ENCODE measurements at regions not wholly inside any gene's neighbourhood (a gene's known extent, or its start where the extent isn't known, plus 50 kb on each side); places are given as distances from the start of the nearest gene placed in this dataset.

GRCh38 chr2:67945940-67946339, 116.9 kb downstream of the C1D start:
- DNase-seq (no peak), ATAC-seq (ENCODE audit: poor library complexity) (no peak)
- intact Hi-C loops (cut with DNase I), result no loop called here

GRCh38 chr2:67948057-67948456, 114.7 kb downstream of the C1D start:
- no peak for DNase-seq
- ATAC-seq (ENCODE audit: poor library complexity), result no peak
- intact Hi-C loops (cut with DNase I), result no loop called here

- ATAC-seq (ENCODE audit: poor library complexity), result no peak
- no peak for DNase-seq
- intact Hi-C loops (cut with DNase I), result no loop called here
Measured at GRCh38 chr2:67948506-67948905, 114.3 kb downstream of the C1D start.

- ATAC-seq (ENCODE audit: poor library complexity), result no peak
- no peak for DNase-seq
- intact Hi-C loops (cut with DNase I), result no loop called here
Measured at GRCh38 chr2:67950018-67950417, 112.8 kb downstream of the C1D start.

- intact Hi-C loops (cut with DNase I), result no loop called here
- DNase-seq (no peak), ATAC-seq (ENCODE audit: poor library complexity) (no peak)
Measured at GRCh38 chr2:67950919-67951318, 111.9 kb downstream of the C1D start.

GRCh38 chr2:67952066-67952465, 110.7 kb downstream of the C1D start:
- DNase-seq, result no peak
- ATAC-seq (ENCODE audit: poor library complexity), result no peak
- intact Hi-C loops (cut with DNase I), result no loop called here

- intact Hi-C loops (cut with DNase I), result no loop called here
- ATAC-seq (ENCODE audit: poor library complexity) (no peak), DNase-seq (no peak)
Measured at GRCh38 chr2:67954093-67954748, 108.6 kb downstream of the C1D start.

GRCh38 chr2:67955748-67956603, 106.8 kb downstream of the C1D start:
- intact Hi-C loops (cut with DNase I), result no loop called here
- ATAC-seq (ENCODE audit: poor library complexity), result no peak
- no peak for DNase-seq

GRCh38 chr2:67965246-67965645, 97.6 kb downstream of the C1D start:
- ATAC-seq (ENCODE audit: poor library complexity), result no peak

GRCh38 chr2:67970071-67970470, 92.7 kb downstream of the C1D start:
- ATAC-seq (ENCODE audit: poor library complexity), result no peak
- DNase-seq, result no peak
- intact Hi-C loops (cut with DNase I), result no loop called here

More at GRCh38 chr2:67965246-67965645, 97.6 kb downstream of the C1D start:
- DNase-seq, result no peak
- intact Hi-C loops (cut with DNase I), result no loop called here

- DNase-seq (no peak), ATAC-seq (ENCODE audit: poor library complexity) (no peak)
- intact Hi-C loops (cut with DNase I), result no loop called here
Measured at GRCh38 chr2:67970542-67970941, 92.3 kb downstream of the C1D start.

- intact Hi-C loops (cut with DNase I), result no loop called here
- peak; percentile 51 for ATAC-seq (ENCODE audit: poor library complexity)
- peak; percentile 48 for DNase-seq
Measured at GRCh38 chr2:67974559-67975430, 88.0 kb downstream of the C1D start.

GRCh38 chr2:67977464-67977863, 85.3 kb downstream of the C1D start:
- intact Hi-C loops (cut with DNase I), result no loop called here
- no peak for ATAC-seq (ENCODE audit: poor library complexity)
- no peak for DNase-seq

- no peak for DNase-seq
- intact Hi-C loops (cut with DNase I), result no loop called here
- ATAC-seq (ENCODE audit: poor library complexity), result no peak
Measured at GRCh38 chr2:67982956-67983355, 79.8 kb downstream of the C1D start.

- intact Hi-C loops (cut with DNase I), result no loop called here
- DNase-seq, result no peak
- ATAC-seq (ENCODE audit: poor library complexity), result no peak
Measured at GRCh38 chr2:67984600-67984999, 78.2 kb downstream of the C1D start.

GRCh38 chr2:67985586-67985985, 77.2 kb downstream of the C1D start:
- ATAC-seq (ENCODE audit: poor library complexity), result no peak
- intact Hi-C loops (cut with DNase I), result no loop called here
- DNase-seq, result no peak

GRCh38 chr2:67986258-67986657, 76.5 kb downstream of the C1D start:
- intact Hi-C loops (cut with DNase I), result no loop called here
- ATAC-seq (ENCODE audit: poor library complexity), result no peak
- DNase-seq, result no peak
